AG09309 (cell line): ENCODE measurements at regions not wholly inside any gene's neighbourhood (a gene's known extent, or its start where the extent isn't known, plus 50 kb on each side); places are given as distances from the start of the nearest gene placed in this dataset.

Experiments
- DNase-seq: peaks from one replicate; pipeline ENCODE4 v3.0.0-alpha.2; 2010; ENCODE audit warnings: low read depth
- H3K4me3 ChIP-seq: 2 replicates; pipeline ENCODE4 v1.5.1; 2011; ENCODE audit warnings: mild to moderate bottlenecking, low read depth, low read length, moderate library complexity; ENCODE audit not compliant: control insufficient read depth
- TF ChIP-seq, protein P1 (sequence below): IDR thresholded peaks from 2 replicates; pipeline ENCODE4 v1.5.1; 2011; ENCODE audit warnings: mild to moderate bottlenecking, low read depth, low read length, inconsistent platforms; ENCODE audit not compliant: insufficient read depth, control insufficient read depth; ENCODE audit errors: missing control alignments

DNA sequence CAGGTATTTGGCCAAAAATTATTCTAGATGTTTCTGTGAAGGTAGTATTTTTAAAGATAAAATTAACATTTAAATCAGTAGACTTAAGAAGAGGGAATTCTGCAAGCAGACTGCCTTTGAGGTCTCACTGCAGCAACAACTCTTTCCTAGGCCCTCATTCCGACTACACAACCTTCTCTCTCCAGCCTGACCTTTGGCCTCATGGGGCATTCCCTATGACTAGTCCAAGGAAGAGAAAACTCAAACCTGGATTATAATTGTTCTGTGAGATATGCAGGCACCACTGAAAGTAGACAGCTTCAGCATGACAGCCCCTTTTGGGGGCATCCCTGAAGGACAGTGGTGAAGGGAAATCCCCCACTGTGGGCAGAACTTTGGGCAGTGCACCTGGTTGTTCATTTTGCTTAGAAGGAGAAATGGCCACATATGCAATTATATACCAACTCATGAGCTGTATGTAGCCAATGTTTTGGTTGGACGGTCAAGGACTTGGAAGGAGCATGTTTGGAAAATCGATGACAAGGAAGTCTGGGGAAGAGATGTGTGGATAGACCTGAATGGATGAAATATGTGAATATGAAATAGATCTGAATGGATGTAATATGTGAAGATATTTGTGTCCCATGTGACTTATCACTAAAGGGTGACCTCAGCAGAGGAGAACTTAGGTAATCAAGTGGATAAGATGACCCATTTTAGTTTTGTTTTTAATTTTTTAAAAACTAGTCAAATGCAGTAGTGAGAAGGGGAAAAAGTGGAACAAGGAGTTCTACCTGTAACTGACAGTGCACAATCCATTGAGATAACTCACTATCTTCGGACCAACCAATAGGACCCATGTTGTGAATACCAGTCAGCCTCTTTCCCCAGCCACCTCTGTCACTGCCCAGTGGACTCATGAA, 233.3 kb upstream of the FOXN3 start:
- H3K4me3 ChIP-seq, result no peak overlapping the region
- TF ChIP-seq, protein P1, sequence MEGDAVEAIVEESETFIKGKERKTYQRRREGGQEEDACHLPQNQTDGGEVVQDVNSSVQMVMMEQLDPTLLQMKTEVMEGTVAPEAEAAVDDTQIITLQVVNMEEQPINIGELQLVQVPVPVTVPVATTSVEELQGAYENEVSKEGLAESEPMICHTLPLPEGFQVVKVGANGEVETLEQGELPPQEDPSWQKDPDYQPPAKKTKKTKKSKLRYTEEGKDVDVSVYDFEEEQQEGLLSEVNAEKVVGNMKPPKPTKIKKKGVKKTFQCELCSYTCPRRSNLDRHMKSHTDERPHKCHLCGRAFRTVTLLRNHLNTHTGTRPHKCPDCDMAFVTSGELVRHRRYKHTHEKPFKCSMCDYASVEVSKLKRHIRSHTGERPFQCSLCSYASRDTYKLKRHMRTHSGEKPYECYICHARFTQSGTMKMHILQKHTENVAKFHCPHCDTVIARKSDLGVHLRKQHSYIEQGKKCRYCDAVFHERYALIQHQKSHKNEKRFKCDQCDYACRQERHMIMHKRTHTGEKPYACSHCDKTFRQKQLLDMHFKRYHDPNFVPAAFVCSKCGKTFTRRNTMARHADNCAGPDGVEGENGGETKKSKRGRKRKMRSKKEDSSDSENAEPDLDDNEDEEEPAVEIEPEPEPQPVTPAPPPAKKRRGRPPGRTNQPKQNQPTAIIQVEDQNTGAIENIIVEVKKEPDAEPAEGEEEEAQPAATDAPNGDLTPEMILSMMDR, result no peak
- no peak for DNase-seq

DNA sequence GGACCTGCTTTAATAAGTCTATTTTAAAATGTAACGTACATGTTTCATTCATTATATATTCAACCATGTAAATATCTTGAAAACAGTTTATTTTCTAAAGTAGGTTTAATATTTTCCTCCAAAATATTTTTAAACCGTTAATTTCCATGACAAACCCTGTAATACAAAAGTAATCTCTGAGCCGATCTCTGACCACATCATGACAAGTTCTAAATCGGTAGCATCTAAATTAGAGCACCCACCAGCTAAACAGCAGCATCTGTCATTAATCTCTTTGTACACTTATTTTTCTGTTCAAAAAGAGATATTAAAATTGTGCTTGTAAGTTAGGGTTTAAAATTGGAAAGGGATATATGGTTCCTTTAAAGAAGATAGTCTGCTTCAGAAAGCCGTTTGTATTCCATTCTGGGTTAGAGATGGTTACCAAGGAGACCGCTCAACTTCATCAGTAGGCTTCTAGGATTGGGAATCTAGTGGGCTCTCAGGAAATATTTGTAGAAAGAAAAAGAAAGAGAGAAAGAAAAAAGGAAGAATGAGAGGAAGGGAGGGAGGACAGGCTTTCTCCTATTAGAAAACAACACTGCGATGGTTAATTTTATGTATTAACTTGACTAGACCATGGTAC, 232.5 kb upstream of the FOXN3 start:
- DNase-seq, result no peak
- TF ChIP-seq, protein P1, result no peak
- H3K4me3 ChIP-seq, result no peak overlapping the region

DNA sequence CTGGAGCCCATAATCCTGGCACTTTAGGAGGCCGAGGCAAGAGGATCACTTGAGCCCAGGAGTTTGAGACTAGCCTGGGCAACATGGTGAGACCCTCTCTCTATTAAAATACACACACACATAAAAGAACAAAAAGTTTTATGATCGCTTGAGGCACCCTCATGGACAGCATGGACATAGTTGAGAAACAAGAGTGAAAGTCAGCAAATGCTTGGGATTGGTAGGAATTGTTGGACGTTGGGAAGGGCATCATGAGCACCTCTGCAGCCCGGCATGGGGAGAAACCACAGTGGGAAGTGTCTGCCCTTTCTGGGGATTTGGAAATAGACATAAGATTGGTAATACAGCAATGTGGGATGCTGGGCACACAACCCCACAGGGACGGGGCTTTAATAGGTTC, 231.9 kb upstream of the FOXN3 start:
- no peak for DNase-seq
- H3K4me3 ChIP-seq, result no peak overlapping the region
- TF ChIP-seq, protein P1, result no peak

DNA sequence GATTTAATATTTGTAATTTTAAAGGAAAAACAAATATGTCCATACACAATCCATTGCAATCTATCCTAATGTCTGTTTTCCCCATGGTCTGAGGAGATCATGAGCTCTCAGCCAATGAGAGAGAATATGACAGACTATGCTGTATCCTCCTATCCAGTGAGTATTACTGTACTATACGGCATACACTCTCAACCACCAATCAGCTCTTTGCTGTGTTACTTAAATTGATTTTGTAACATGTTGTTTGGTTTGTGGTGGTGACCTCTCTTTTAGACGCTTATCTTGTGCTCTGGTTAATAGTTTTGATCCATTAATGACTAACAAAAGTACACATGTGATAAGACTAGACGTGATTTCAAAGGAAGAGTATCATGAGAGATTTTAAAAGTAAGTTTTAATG, 231.5 kb upstream of the FOXN3 start:
- no peak for DNase-seq
- no peak overlapping the region for H3K4me3 ChIP-seq
- TF ChIP-seq, protein P1, result no peak

DNA sequence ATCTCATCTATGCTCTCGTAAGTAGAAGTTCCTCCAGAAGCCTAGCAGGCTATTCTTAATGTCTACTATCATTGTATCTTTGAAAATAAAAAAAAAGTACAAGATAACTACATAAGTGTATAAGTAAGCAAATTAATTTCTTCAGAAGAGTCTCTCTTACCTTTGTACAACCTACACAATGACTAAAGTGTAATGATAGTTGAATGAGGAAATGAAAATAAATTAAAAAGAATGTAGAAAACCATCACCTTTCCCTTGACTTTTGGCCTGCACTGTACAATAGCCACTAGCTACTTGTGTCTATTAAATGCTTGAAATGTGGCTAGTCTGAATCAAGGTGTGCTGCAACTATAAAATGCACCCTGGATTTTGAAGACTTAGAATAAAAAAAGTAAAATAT, 229.9 kb upstream of the FOXN3 start:
- no peak overlapping the region for H3K4me3 ChIP-seq
- TF ChIP-seq, protein P1, result no peak
- DNase-seq, result no peak

DNA sequence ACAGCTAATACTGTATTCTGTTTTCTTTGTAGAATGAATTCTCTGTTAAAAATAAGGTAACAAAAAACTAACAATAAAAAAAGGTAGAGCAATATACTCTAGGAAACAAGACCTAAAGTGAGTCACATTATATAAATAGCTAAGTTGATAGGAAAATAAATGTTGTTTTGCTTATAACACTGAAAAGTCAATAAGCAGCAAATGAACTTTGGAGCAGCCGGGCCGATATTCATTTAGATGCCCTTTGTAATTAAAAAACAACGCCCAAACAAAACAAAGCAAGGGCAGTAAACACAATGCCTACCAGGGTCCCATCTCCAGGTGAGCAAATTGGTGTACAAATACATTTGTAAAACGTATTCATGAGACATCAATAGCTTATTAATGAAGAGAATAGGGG, 227.6 kb upstream of the FOXN3 start:
- TF ChIP-seq, protein P1, result no peak
- H3K4me3 ChIP-seq, result no peak overlapping the region
- DNase-seq, result no peak
